Dermis microvascular lymphatic vessel endothelial cell (primary cell): ENCODE measurements at regions not wholly inside any gene's neighbourhood (a gene's known extent, or its start where the extent isn't known, plus 50 kb on each side); places are given as distances from the start of the nearest gene placed in this dataset.

ENCODE experiments used
- DNase-seq, 2 donors: peaks; one replicate each; pipeline versions ENCODE4 v3.0.0 to v3.0.0-alpha.2; 2010; ENCODE audit warnings: low read depth in 2 of 2

GRCh38 chr4:3715855-3716630 lies 50.1 kb upstream of the ADRA2C start:
- DNase-seq: no peak

GRCh38 chr4:3715061-3715854 lies 50.9 kb upstream of the ADRA2C start:
- DNase-seq: no peak

- DNase-seq: no peak
Observed at GRCh38 chr4:3714642-3715001, 51.6 kb upstream of the ADRA2C start.

- no peak for DNase-seq
Observed at GRCh38 chr4:3713817-3714641, 52.2 kb upstream of the ADRA2C start.

GRCh38 chr4:3713346-3713745 lies 52.8 kb upstream of the ADRA2C start:
- no peak for DNase-seq

- DNase-seq: no peak
Observed at GRCh38 chr4:3712936-3713335, 53.2 kb upstream of the ADRA2C start.

GRCh38 chr4:3712112-3712805 lies 53.9 kb upstream of the ADRA2C start:
- DNase-seq: no peak

GRCh38 chr4:3711183-3712111 lies 54.7 kb upstream of the ADRA2C start:
- no peak for DNase-seq

GRCh38 chr4:3710451-3711182 lies 55.6 kb upstream of the ADRA2C start:
- DNase-seq: no peak

- no peak for DNase-seq
Observed at GRCh38 chr4:3709846-3710441, 56.2 kb upstream of the ADRA2C start.

GRCh38 chr4:3709061-3709845 lies 56.9 kb upstream of the ADRA2C start:
- DNase-seq: no peak

GRCh38 chr4:3708611-3709010 lies 57.6 kb upstream of the ADRA2C start:
- DNase-seq: no peak

GRCh38 chr4:3708103-3708510 lies 58.1 kb upstream of the ADRA2C start:
- no peak for DNase-seq

GRCh38 chr4:3707423-3708102 lies 58.6 kb upstream of the ADRA2C start:
- DNase-seq: no peak

- no peak for DNase-seq
Observed at GRCh38 chr4:3706565-3707422, 59.4 kb upstream of the ADRA2C start.

- no peak for DNase-seq
Observed at GRCh38 chr4:3706111-3706511, 60.1 kb upstream of the ADRA2C start.
